SU-DHL-6 (cell line): ENCODE measurements at regions not wholly inside any gene's neighbourhood (a gene's known extent, or its start where the extent isn't known, plus 50 kb on each side); places are given as distances from the start of the nearest gene placed in this dataset.

Source experiments
- H2AFZ ChIP-seq: fragments of 200-600 bp; sonication (generic); 2 replicates; pipeline ENCODE4 v1.6.1; 2014; ENCODE audit warnings: low read depth, mild to moderate bottlenecking, moderate library complexity, mixed read lengths, antibody characterized with exemption, low read length; ENCODE audit not compliant: severe bottlenecking
- H3F3A ChIP-seq: fragments of 200-600 bp; shearing (Covaris generic); 2 replicates; pipeline ENCODE4 v1.6.0; 2016; ENCODE audit warnings: antibody characterized with exemption, mild to moderate bottlenecking; ENCODE audit not compliant: insufficient read depth
- H3K27ac ChIP-seq: fragments of 200-600 bp; sonication (generic); 2 replicates; pipeline ENCODE4 v1.5.1; 2016; ENCODE audit warnings: low read depth, mild to moderate bottlenecking, low read length, moderate library complexity, mixed read lengths
- H3K27me3 ChIP-seq: fragments of 200-600 bp; sonication (generic), shearing (Covaris generic); 2 replicates; pipeline ENCODE4 v1.6.0; 2014; ENCODE audit warnings: mild to moderate bottlenecking, low read length
- H3K36me3 ChIP-seq: fragments of 200-600 bp; sonication (generic); 2 replicates; pipeline ENCODE4 v1.6.1; 2014; ENCODE audit warnings: mild to moderate bottlenecking, low read length, mixed read lengths
- H3K4me2 ChIP-seq: fragments of 300-600, 200-600 bp; shearing (Covaris generic), sonication (generic); 2 replicates; pipeline ENCODE4 v1.6.0; 2014; ENCODE audit warnings: low read length, low read depth, mild to moderate bottlenecking; ENCODE audit not compliant: poor library complexity, severe bottlenecking
- H3K4me3 ChIP-seq: fragments of 200-600 bp; sonication (generic); 2 replicates; pipeline ENCODE4 v1.5.1; 2014; ENCODE audit warnings: antibody characterized with exemption, low read length, mild to moderate bottlenecking, mixed read lengths; ENCODE audit not compliant: insufficient read depth, poor library complexity, severe bottlenecking
- H3K79me2 ChIP-seq: fragments of 200-600 bp; sonication (generic); 2 replicates; pipeline ENCODE4 v1.6.1; 2014; ENCODE audit warnings: mild to moderate bottlenecking, low read length, moderate library complexity; ENCODE audit not compliant: insufficient read depth
- H3K9ac ChIP-seq: fragments of 200-600 bp; sonication (generic); 2 replicates; pipeline ENCODE4 v1.7.0; 2014; ENCODE audit warnings: mild to moderate bottlenecking, low read length
- H3K9me2 ChIP-seq: fragments of 200-600 bp; sonication (generic); replicated peaks from 2 replicates; pipeline ENCODE4 v1.6.1; 2014; ENCODE audit warnings: low read length; ENCODE audit not compliant: insufficient read depth
- H3K9me3 ChIP-seq: fragments of 200-600 bp; sonication (generic); 2 replicates; pipeline ENCODE4 v1.6.1; 2014; ENCODE audit warnings: low read length, mixed read lengths; ENCODE audit not compliant: insufficient read depth
- H4K20me1 ChIP-seq: fragments of 200-600 bp; sonication (generic); 2 replicates; pipeline ENCODE4 v1.6.1; 2014; ENCODE audit warnings: low read depth, mild to moderate bottlenecking, antibody characterized with exemption, low read length, moderate library complexity, mixed read lengths
- CTCF ChIP-seq: fragments of 200-600 bp; sonication (generic); IDR thresholded peaks from one replicate; pipeline ENCODE4 v1.5.1; 2017; ENCODE audit warnings: antibody characterized with exemption, mild to moderate bottlenecking, low read length, moderate library complexity; ENCODE audit not compliant: insufficient read depth, poor library complexity, severe bottlenecking
- EZH2phosphoT487 ChIP-seq: fragments of 200-600 bp; sonication (generic), shearing (Covaris generic); conservative IDR thresholded peaks from 2 replicates; pipeline ENCODE4 v1.6.1; 2018; ENCODE audit warnings: mild to moderate bottlenecking, antibody characterized with exemption, low read length, moderate library complexity, mixed read lengths

DNA sequence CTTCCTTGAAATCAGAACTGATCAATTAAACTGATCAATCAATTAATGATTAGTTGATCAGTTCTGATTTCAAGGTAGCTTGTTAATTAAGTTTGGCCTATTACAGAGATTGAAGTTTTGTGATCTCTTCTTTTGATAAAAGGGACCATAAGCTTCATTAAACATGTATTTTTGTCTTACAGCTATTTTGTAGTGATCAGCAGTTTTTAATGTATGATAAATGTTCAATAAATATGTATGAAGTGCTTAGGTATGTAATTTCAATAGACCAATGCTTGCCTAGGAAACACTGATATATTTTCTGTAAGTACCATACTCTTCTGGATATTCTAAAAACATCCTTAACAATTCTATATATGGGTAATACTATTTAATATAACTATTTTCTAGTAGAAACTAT lies 569.6 kb downstream of the BRINP3 start:
- H3K9ac ChIP-seq = no peak overlapping the region
- H3K27ac ChIP-seq = no peak overlapping the region
- no peaks in the 10 kb centered on the region for H3K27me3 ChIP-seq
- H2AFZ ChIP-seq = no peak overlapping the region
- no peaks in the 10 kb centered on the region for H3K9me3 ChIP-seq
- no peak overlapping the region for H3K4me2 ChIP-seq
- no peak for TF ChIP-seq CTCF
- TF ChIP-seq EZH2phosphoT487 = no peak
- no peaks in the 10 kb centered on the region for H3K79me2 ChIP-seq
- no peaks in the 10 kb centered on the region for H3F3A ChIP-seq
- no peak overlapping the region for H3K4me3 ChIP-seq
- H3K36me3 ChIP-seq = no peaks in the 10 kb centered on the region
- H3K9me2 ChIP-seq = no peaks in the 10 kb centered on the region
- H4K20me1 ChIP-seq = no peaks in the 10 kb centered on the region

DNA sequence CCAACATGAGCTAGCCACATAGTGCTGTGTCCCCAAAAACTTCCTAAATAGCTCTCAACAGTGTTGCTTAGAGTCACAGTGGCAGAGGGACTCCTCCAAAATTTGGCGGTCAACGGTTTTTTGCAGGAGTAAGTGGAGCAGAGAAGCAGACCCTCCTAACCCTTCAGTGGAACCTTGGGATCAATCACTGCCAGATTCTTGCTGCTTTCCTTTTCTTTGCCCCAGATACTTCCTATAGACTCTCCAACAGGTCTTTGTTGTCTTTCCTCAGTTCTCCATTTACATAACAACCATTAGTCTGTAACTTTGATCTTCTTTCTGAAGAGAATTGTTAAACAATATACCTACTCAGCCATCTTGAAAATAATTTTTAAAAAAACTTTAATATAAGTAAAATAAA lies 556.1 kb downstream of the BRINP3 start:
- H3K27ac ChIP-seq = no peak overlapping the region
- no peak overlapping the region for H3K9ac ChIP-seq
- TF ChIP-seq EZH2phosphoT487 = no peak
- TF ChIP-seq CTCF = no peak
- no peaks in the 10 kb centered on the region for H3K9me2 ChIP-seq
- no peaks in the 10 kb centered on the region for H3K27me3 ChIP-seq
- no peaks in the 10 kb centered on the region for H3K9me3 ChIP-seq
- H4K20me1 ChIP-seq = no peaks in the 10 kb centered on the region
- H2AFZ ChIP-seq = no peak overlapping the region
- no peaks in the 10 kb centered on the region; the same call in 1 of the 2 replicates for H3K36me3 ChIP-seq
- H3K4me3 ChIP-seq = no peak overlapping the region
- H3K79me2 ChIP-seq = no peaks in the 10 kb centered on the region
- H3F3A ChIP-seq = no peaks in the 10 kb centered on the region
- no peak overlapping the region for H3K4me2 ChIP-seq

DNA sequence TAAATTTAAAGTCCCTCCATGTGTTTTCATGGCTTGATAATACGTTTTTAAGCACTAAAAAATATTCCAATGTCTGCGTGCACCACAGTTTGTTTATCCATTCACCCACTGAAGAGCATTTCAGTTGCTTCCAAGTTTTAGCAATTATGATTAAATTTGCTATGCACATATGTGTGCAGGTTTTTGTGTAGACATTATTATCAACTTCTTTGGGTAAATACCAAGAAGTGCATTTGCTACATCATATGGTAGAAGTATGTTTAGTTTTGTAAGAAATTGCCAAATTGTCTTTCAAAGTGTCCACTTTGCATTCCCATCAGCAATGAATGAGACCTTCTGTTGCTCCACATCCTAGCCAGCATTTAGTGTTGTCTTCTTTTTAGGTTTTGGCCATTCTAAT lies 550.0 kb downstream of the BRINP3 start:
- Histone ChIP-seq H3K27me3 (no peaks in the 10 kb centered on the region), H4K20me1 (no peaks in the 10 kb centered on the region), H3K9me2 (no peaks in the 10 kb centered on the region), H3K27ac (no peak overlapping the region), H3K9ac (no peak overlapping the region), H3K36me3 (no peaks in the 10 kb centered on the region), H2AFZ (no peak overlapping the region), H3K79me2 (no peaks in the 10 kb centered on the region), H3K4me2 (no peak overlapping the region), H3F3A (no peaks in the 10 kb centered on the region), H3K9me3 (peaks cover 7% of the 10 kb centered on the region; the same call in 1 of the 2 replicates), H3K4me3 (no peak overlapping the region)
- TF ChIP-seq EZH2phosphoT487 (no peak), CTCF (no peak)
